ENCODE measurements at regions not wholly inside any gene's neighbourhood (a gene's known extent, or its start where the extent isn't known, plus 50 kb on each side); places are given as distances from the start of the nearest gene placed in this dataset.

DNA sequence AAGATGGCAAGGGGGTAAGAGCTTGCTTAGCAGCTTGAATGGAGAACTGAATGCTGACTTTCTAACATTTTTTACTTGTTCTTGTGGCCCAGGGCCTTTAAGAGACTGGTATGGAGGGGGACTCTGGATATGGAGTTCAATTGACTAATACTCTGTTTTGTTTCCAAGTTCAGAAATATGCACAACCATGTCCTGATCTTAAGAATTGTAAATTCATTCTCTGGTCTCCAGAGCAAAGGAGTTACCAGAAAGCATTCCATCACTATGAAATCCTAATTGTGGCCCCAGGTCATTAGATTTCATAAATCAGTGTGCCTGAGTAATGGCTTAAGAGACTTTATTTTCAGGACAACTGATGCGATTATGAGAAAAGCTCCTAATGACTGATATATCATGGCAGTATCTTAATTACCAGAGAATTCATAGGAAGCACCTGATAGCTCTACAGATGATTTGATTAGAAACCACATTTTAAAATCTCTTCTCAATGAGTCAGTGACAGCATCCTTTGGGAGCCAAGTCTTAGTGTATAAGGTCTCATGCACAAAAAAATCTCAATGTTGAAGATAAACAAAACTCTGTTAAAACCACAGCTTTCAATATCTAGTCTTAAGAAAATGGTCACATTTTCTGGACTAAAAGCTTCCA, 613.6 kb upstream of the KLF4 start:
- TF ChIP-seq POLR2A (IDR thresholded peaks at IDR 0.05) (no peak), CTCF (IDR thresholded peaks at IDR 0.05) (no peak)

All from right lobe of liver (tissue), 4 donors.